DOHH2 (cell line): ENCODE measurements at regions not wholly inside any gene's neighbourhood (a gene's known extent, or its start where the extent isn't known, plus 50 kb on each side); places are given as distances from the start of the nearest gene placed in this dataset.

Experiments used
- EZH2phosphoT487 ChIP-seq: fragments of 200-600 bp; sonication (generic); IDR thresholded peaks from 2 replicates; pipeline ENCODE4 v1.6.1; 2017; ENCODE audit warnings: borderline replicate concordance, mild to moderate bottlenecking, antibody characterized with exemption, low read length, moderate library complexity, mixed read lengths
- TF ChIP-seq, protein P1 (sequence below): fragments of 200-600 bp; sonication (generic); IDR thresholded peaks from one replicate; pipeline ENCODE4 v1.5.1; 2014; ENCODE audit warnings: antibody characterized with exemption, mild to moderate bottlenecking, low read depth, low read length; ENCODE audit not compliant: poor library complexity, severe bottlenecking

DNA sequence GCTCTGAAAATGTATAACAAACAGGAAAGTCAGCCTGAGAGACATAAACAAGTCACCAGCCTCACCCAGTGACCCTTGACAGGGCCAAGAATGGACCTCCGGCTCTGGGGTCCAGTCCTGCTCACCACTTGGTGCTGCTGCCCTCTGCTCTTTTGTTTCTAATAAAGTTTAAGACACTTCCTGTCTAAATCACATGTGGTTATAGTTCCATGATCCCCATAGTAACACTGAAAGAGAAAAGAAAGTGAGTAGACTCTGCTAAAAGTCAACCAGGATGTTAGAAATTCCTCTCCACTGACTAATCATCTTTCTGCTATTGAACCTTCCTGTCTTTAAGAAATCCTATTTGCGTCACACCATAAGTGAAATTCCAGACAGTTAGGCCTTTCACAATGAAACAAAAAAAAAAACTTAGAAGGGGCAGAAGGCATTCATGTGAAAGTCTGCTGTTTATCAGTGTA is 179.2 kb upstream of the BET1 start:
- TF ChIP-seq, protein P1, sequence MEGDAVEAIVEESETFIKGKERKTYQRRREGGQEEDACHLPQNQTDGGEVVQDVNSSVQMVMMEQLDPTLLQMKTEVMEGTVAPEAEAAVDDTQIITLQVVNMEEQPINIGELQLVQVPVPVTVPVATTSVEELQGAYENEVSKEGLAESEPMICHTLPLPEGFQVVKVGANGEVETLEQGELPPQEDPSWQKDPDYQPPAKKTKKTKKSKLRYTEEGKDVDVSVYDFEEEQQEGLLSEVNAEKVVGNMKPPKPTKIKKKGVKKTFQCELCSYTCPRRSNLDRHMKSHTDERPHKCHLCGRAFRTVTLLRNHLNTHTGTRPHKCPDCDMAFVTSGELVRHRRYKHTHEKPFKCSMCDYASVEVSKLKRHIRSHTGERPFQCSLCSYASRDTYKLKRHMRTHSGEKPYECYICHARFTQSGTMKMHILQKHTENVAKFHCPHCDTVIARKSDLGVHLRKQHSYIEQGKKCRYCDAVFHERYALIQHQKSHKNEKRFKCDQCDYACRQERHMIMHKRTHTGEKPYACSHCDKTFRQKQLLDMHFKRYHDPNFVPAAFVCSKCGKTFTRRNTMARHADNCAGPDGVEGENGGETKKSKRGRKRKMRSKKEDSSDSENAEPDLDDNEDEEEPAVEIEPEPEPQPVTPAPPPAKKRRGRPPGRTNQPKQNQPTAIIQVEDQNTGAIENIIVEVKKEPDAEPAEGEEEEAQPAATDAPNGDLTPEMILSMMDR: no peak
- TF ChIP-seq EZH2phosphoT487: no peak
